CD4-positive, alpha-beta T cell (primary cell): ENCODE measurements at regions not wholly inside any gene's neighbourhood (a gene's known extent, or its start where the extent isn't known, plus 50 kb on each side); places are given as distances from the start of the nearest gene placed in this dataset.

Source experiments
- ATAC-seq: fragments of 200-7000 bp; cut with Tn5 transposase; one replicate; pipeline ENCODE4 v1.10.0; 2022; ENCODE audit warnings: mild to moderate bottlenecking; ENCODE audit not compliant: poor library complexity
- CTCF ChIA-PET: fragments of 350-600 bp; sonication (Branson Sonifier 250); formaldehyde crosslinking; loops from one replicate; lab custom pipeline; 2021; ENCODE audit warnings: antibody characterized with exemption, inconsistent platforms; lab: Charles Lee
- POLR2A ChIA-PET: fragments of 350-600 bp; sonication (Branson Sonifier 250); formaldehyde crosslinking; loops from one replicate; lab custom pipeline; 2021; ENCODE audit warnings: antibody characterized with exemption, inconsistent platforms; lab: Charles Lee
- DNase-seq, 14 experiments: peaks; one replicate each; pipeline ENCODE4 v3.0.0-alpha.2; 2013 to 2020; ENCODE audit warnings: mixed read lengths in 2 of 14
- H3K27ac ChIP-seq, 2 donors: one replicate each; pipeline versions ENCODE4 v1.5.1 to v1.7.0; 2013; ENCODE audit warnings: low read length in 2 of 2, low read depth in 1 of 2, mild to moderate bottlenecking in 1 of 2
- H3K27me3 ChIP-seq, 2 experiments: 1 replicate in 1 of 2; 2 replicates in 1 of 2; pipeline versions ENCODE4 v1.6.1 to v1.7.0; 2013; ENCODE audit warnings: low read length in 2 of 2, control low read depth in 1 of 2, mild to moderate bottlenecking in 1 of 2, moderate library complexity in 1 of 2; ENCODE audit not compliant: insufficient read depth in 2 of 2, control insufficient read depth in 1 of 2
- H3K36me3 ChIP-seq: one replicate; pipeline ENCODE4 v1.6.1; 2013; ENCODE audit warnings: low read length, control low read depth; ENCODE audit not compliant: insufficient read depth
- H3K4me1 ChIP-seq: one replicate; pipeline ENCODE4 v1.6.1; 2013; ENCODE audit warnings: low read length, control low read depth; ENCODE audit not compliant: insufficient read depth
- H3K4me3 ChIP-seq: one replicate; pipeline ENCODE4 v1.5.1; 2013; ENCODE audit warnings: mild to moderate bottlenecking, low read length, moderate library complexity
- H3K9me3 ChIP-seq, 2 experiments: 1 replicate in 1 of 2; 2 replicates in 1 of 2; pipeline versions ENCODE4 v1.6.1 to v1.7.0; 2013; ENCODE audit warnings: low read length in 2 of 2, mild to moderate bottlenecking in 2 of 2, control low read depth in 1 of 2, moderate library complexity in 1 of 2; ENCODE audit not compliant: control insufficient read depth in 1 of 2, insufficient read depth in 1 of 2
- H3K27ac Mint-ChIP-seq: one replicate; pipeline ENCODE4 v1.8.0; 2020; ENCODE audit warnings: mixed read lengths
- H3K27me3 Mint-ChIP-seq: one replicate; pipeline ENCODE4 v1.8.0; 2021; ENCODE audit warnings: mixed read lengths
- H3K36me3 Mint-ChIP-seq: one replicate; pipeline ENCODE4 v1.8.0; 2021; ENCODE audit warnings: low read depth, mixed read lengths
- H3K4me1 Mint-ChIP-seq: one replicate; pipeline ENCODE4 v1.8.0; 2021; ENCODE audit warnings: low read depth, mixed read lengths
- H3K4me3 Mint-ChIP-seq: one replicate; pipeline ENCODE4 v1.8.0; 2020; ENCODE audit warnings: mild to moderate bottlenecking, mixed read lengths
- H3K9me3 Mint-ChIP-seq: one replicate; pipeline ENCODE4 v1.8.0; 2020; ENCODE audit warnings: mixed read lengths
- CTCF ChIP-seq: fragments of 200-600 bp; IDR thresholded peaks from one replicate; pipeline ENCODE4 v1.8.0; 2022; ENCODE audit warnings: antibody characterized with exemption, mild to moderate bottlenecking
- intact Hi-C, 2 experiments: fragments of 100-400 bp; cut with DNase I in 1 of 2; cut with micrococcal nuclease in 1 of 2; formaldehyde crosslinking; loops; one replicate each; pipeline versions ENCODE4 v1.15.1 to v1.9.0; 2023 to 2025; cut with DNase I, micrococcal nuclease

- no peaks in the 10 kb centered on the region for H3K4me1 ChIP-seq
- H3K27me3 Mint-ChIP-seq: peaks cover 10% of the 10 kb centered on the region
- ATAC-seq (no peak), DNase-seq (no peak)
- no peak overlapping the region for H3K27ac ChIP-seq
- no peaks in the 10 kb centered on the region for H3K27me3 ChIP-seq
- no peaks in the 10 kb centered on the region for H3K9me3 ChIP-seq
- H3K36me3 ChIP-seq: no peaks in the 10 kb centered on the region
- H3K36me3 Mint-ChIP-seq: no peaks in the 10 kb centered on the region
- POLR2A ChIA-PET: no interaction called here
- TF ChIP-seq CTCF: no peak
- H3K4me3 Mint-ChIP-seq: no peak overlapping the region
- H3K9me3 Mint-ChIP-seq: peaks cover 5% of the 10 kb centered on the region
- no peak overlapping the region for H3K4me3 ChIP-seq
- H3K4me1 Mint-ChIP-seq: no peaks in the 10 kb centered on the region
- intact Hi-C loops: no loop called here
- CTCF ChIA-PET: no interaction called here
- no peak overlapping the region for H3K27ac Mint-ChIP-seq
These were observed 528.2 kb downstream of the RPS29 start for GRCh38 chr14:49057838-49058510.

DNA sequence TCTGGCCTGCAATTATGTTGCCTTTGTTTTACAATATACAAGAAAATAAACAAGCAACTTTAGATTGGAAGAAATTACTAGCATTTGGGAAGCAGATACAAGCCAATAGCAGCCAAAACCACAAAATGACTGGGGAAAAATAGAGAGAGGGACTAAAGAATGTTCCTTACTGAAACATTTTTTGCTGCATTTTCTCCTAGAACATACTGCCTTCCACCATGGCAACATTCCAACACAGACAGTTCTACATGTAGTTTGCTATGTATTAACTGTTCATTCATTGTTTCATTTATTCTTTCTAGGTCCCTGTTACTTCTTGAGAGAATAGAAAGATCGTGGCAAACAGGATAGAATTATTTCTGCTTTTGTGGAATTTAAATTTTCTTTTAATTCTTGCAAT lies 530.2 kb downstream of the RPS29 start:
- TF ChIP-seq CTCF: no peak
- H3K27me3 Mint-ChIP-seq: peaks cover 10% of the 10 kb centered on the region
- no peaks in the 10 kb centered on the region for H3K36me3 Mint-ChIP-seq
- Histone ChIP-seq H3K9me3 (no peaks in the 10 kb centered on the region), H3K4me1 (no peaks in the 10 kb centered on the region), H3K4me3 (no peak overlapping the region), H3K27me3 (no peaks in the 10 kb centered on the region), H3K27ac (no peak overlapping the region), H3K36me3 (no peaks in the 10 kb centered on the region)
- no peak for DNase-seq
- no peak for ATAC-seq
- CTCF ChIA-PET: no interaction called here
- no peak overlapping the region for H3K4me3 Mint-ChIP-seq
- peaks cover 3% of the 10 kb centered on the region for H3K9me3 Mint-ChIP-seq
- no peaks in the 10 kb centered on the region for H3K4me1 Mint-ChIP-seq
- POLR2A ChIA-PET: no interaction called here
- H3K27ac Mint-ChIP-seq: no peak overlapping the region
- intact Hi-C loops: no loop called here

DNA sequence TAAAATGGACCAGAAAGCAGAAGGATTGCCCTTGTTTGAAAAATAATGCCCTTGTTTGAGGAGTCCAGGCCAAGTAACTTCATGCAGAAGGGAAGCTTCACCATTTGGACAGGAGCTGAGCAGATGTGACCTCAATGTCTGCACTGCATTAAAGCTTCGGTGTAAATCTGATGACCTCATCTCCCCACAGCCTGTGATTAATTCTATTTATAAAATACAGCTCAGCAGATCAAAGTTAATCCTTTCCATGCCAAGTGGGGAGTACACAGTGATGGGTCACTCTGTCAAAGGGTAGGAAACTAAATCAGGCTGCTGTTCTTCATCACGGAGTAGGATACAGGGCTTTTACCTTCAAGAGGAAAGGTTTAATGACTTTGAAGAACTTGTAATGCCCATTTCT lies 533.7 kb downstream of the RPS29 start:
- H3K27me3 Mint-ChIP-seq: peaks cover 10% of the 10 kb centered on the region
- no peak for ATAC-seq
- intact Hi-C loops: no loop called here
- no peak for TF ChIP-seq CTCF
- H3K27ac Mint-ChIP-seq: no peak overlapping the region
- Histone ChIP-seq H3K4me1 (no peaks in the 10 kb centered on the region), H3K27me3 (no peaks in the 10 kb centered on the region), H3K27ac (no peak overlapping the region), H3K36me3 (no peaks in the 10 kb centered on the region), H3K9me3 (no peaks in the 10 kb centered on the region), H3K4me3 (no peak overlapping the region)
- H3K9me3 Mint-ChIP-seq: no peaks in the 10 kb centered on the region
- CTCF ChIA-PET: no interaction called here
- no peaks in the 10 kb centered on the region for H3K4me1 Mint-ChIP-seq
- POLR2A ChIA-PET: no interaction called here
- no peak for DNase-seq
- no peak overlapping the region for H3K4me3 Mint-ChIP-seq
- H3K36me3 Mint-ChIP-seq: no peaks in the 10 kb centered on the region
